ENCODE measurements at regions not wholly inside any gene's neighbourhood (a gene's known extent, or its start where the extent isn't known, plus 50 kb on each side); places are given as distances from the start of the nearest gene placed in this dataset.

GRCh38 chr9:118985851-118986250, 383.4 kb downstream of the BRINP1 start:
- TF ChIP-seq POLR2AphosphoS5 (IDR thresholded peaks at IDR 0.05; ENCODE audit: low read depth) (no peak), GABPA (IDR thresholded peaks at IDR 0.05; ENCODE audit: low read depth) (no peak)

Measured in HL-60 (cell line).